ENCODE measurements at regions not wholly inside any gene's neighbourhood (a gene's known extent, or its start where the extent isn't known, plus 50 kb on each side); places are given as distances from the start of the nearest gene placed in this dataset.

DNA sequence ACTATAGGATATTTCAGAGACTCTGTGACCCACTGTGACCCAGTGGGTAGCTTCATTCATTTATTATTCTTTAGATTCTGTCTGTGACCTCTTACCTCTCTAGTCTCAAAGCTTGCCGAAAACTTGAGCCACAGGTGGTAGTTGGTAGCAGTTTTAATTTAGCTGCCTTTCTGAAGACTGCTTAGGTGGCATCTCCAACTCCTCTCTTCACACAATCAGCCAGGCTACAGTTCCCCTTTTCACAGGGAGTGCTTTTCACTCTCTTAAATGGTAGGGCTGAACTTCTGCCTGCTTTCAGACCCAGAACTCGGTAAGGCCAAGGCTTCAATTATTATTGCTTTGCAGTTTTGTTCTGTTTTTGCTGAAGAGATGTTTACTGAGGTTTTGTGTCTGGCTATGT is 349.6 kb downstream of the ARL6IP6 start:
- TF ChIP-seq CTCF (IDR thresholded peaks at IDR 0.05) (no peak), POLR2A (IDR thresholded peaks at IDR 0.05) (no peak), POLR2AphosphoS5 (IDR thresholded peaks at IDR 0.05) (no peak), EP300 (IDR thresholded peaks at IDR 0.05) (no peak)
